Right cardiac atrium (tissue), 5 donors: ENCODE measurements at regions not wholly inside any gene's neighbourhood (a gene's known extent, or its start where the extent isn't known, plus 50 kb on each side); places are given as distances from the start of the nearest gene placed in this dataset.

ENCODE experiments used
- ATAC-seq, 2 donors: fragments of 200-7000 bp; cut with Tn5 transposase; one replicate each; pipeline versions ENCODE4 v1.8.0 to v1.9.1; 2020; ENCODE audit warnings: moderate library complexity in 2 of 2, mild to moderate bottlenecking in 1 of 2
- DNase-seq, 3 donors: peaks; one replicate each; pipeline ENCODE4 v3.0.0-alpha.2; 2020
- H3K27ac ChIP-seq: one replicate; pipeline ENCODE4 v1.5.1; 2013; ENCODE audit warnings: mild to moderate bottlenecking, low read length, control low read depth, moderate library complexity
- H3K27me3 ChIP-seq: one replicate; pipeline ENCODE4 v1.6.1; 2013; ENCODE audit not compliant: control insufficient read depth, insufficient read depth
- H3K4me1 ChIP-seq: one replicate; pipeline ENCODE4 v1.6.1; 2013; ENCODE audit warnings: low read length; ENCODE audit not compliant: control insufficient read depth, insufficient read depth
- H3K4me3 ChIP-seq: one replicate; pipeline ENCODE4 v1.5.1; 2013; ENCODE audit warnings: low read length, control low read depth
- H3K9me3 ChIP-seq: one replicate; pipeline ENCODE4 v1.6.1; 2013; ENCODE audit warnings: low read length; ENCODE audit not compliant: control insufficient read depth
- WGBS: extraction: QIAGEN DNeasy Blood & Tissue Kit; methylation state at CpG from one replicate; pipeline ENCODE4 v1.1.7; 2013; 5-methylcytosine and 5-hydroxymethylcytosine counted together
- intact Hi-C, 4 donors: fragments of 100-400 bp; cut with DNase I; formaldehyde crosslinking; loops; one replicate each; pipeline versions ENCODE4 v1.11.0 to v1.14.0; 2022 to 2023
- donor health status: healthy with polysubstance abuse.
- donor health status: DM: no; HTN: yes; CAD: no.
- donor health status: DM: no; HTN: no; CAD: no.
- donor health status: DM: no; HTN: yes; CAD: no; lungs with severe emphysema.
- donor health status: DM: yes; HTN: yes; CAD: no.

DNA sequence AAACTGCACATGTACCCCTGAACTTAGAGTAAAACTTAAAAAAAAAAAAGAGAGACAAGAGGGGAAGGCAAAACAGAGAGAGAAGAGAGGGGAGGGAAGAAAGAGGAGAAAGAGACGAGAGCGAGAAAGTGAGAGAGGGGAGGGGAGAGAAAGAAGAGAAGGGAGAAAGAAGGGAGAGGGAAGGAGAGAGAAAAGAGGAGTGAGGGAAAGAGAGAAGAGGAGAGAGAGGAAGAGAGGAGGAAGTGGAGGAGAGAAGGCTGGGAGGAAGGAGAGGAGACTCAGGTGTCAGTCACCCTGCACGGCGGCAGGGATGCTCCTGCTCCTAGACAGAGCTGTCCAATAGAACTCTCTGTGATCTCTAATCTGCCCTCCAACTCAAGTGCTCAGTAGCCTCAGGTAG lies 248.3 kb downstream of the MIAT start:
- Histone ChIP-seq H3K27me3 (no peaks in the 10 kb centered on the region), H3K4me3 (no peak overlapping the region), H3K9me3 (no peaks in the 10 kb centered on the region), H3K4me1 (no peaks in the 10 kb centered on the region), H3K27ac (no peak overlapping the region)
- no peak for DNase-seq
- no peak for ATAC-seq
- intact Hi-C loops: no loop called here
- WGBS: 68% methylated on average over 4 of the region's 4 CpGs

DNA sequence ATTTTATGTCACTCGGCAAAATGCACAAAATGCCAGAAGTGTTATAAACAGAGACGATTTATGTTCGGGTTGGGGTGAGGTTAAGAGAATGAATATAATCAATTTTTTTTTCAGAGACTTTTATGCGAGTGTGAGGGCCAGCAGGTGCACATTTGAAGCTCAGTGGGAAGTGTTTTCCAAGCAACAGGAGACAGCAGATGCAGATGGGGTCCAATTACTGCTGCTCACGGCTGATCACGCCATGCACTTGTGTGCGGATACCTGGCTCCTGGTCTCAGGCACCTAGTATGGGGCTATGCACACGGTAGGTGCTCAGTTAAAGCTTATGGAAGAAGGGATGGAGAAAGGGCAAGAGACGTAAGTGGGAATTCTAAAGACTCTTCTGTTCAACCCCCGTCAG lies 249.1 kb downstream of the MIAT start:
- Histone ChIP-seq H3K4me3 (no peak overlapping the region), H3K4me1 (no peaks in the 10 kb centered on the region), H3K27ac (no peak overlapping the region), H3K27me3 (no peaks in the 10 kb centered on the region), H3K9me3 (no peaks in the 10 kb centered on the region)
- whole genome bisulfite sequencing: 90% methylated on average over 10 of the region's 10 CpGs
- DNase-seq (no peak), ATAC-seq (no peak)
- intact Hi-C loops: no loop called here

- Histone ChIP-seq H3K27ac (no peak overlapping the region), H3K27me3 (no peaks in the 10 kb centered on the region), H3K9me3 (no peaks in the 10 kb centered on the region), H3K4me1 (no peaks in the 10 kb centered on the region), H3K4me3 (no peak overlapping the region)
- 97% methylated on average over 2 of the region's 2 CpGs for WGBS
- intact Hi-C loops: no loop called here
- no peak for ATAC-seq
- no peak for DNase-seq
Observed at GRCh38 chr22:26907366-26907765, 250.0 kb downstream of the MIAT start.

- no peaks in the 10 kb centered on the region for H3K4me1 ChIP-seq
- no peaks in the 10 kb centered on the region for H3K27me3 ChIP-seq
- H3K27ac ChIP-seq: no peak overlapping the region
- 54% methylated on average over 4 of the region's 4 CpGs for WGBS
- DNase-seq: no peak
- intact Hi-C loops: no loop called here
- no peaks in the 10 kb centered on the region for H3K9me3 ChIP-seq
- ATAC-seq: no peak
- no peak overlapping the region for H3K4me3 ChIP-seq
Observed at GRCh38 chr22:26910845-26911244, 253.5 kb downstream of the MIAT start.

- 47% methylated on average over 23 of the region's 23 CpGs for WGBS
- Histone ChIP-seq H3K27me3 (no peaks in the 10 kb centered on the region), H3K27ac (no peak overlapping the region), H3K4me3 (no peak overlapping the region), H3K9me3 (no peaks in the 10 kb centered on the region), H3K4me1 (no peaks in the 10 kb centered on the region)
- intact Hi-C loops: no loop called here
- ATAC-seq (no peak), DNase-seq (no peak)
Observed at GRCh38 chr22:26912655-26913345, 255.4 kb downstream of the MIAT start.

DNA sequence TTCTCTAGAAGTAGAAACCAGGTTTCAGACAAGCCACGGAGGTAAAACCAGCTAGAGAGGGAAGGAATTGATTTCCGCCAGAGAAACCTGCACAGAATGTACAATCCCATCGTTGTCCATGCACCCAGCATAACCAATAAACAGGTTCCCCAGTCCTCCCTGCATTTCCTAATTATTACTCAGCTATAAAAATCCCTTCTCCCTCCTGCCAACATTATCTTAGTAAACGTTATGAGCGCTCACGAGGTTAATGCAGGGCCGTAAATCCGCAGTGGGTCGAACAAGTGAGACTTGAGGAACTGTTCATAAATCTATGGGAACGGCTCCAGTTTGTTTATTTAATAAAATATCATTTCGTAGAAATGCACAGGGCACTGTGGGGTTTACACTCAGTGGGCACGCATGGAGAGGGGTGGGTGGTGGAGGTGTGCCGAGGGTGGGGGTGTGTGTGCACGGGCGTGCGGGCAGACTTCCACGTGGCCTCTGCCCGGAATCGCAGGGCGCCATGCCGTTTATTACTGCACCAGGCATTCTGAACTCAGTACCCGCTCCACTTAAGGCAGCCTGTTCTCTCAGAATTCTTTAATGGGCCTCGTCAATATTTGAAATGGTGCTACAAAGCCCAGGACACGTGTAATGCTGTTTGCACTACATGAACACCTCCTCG lies 257.3 kb downstream of the MIAT start:
- 88% methylated on average over 25 of the region's 25 CpGs for WGBS
- H3K27ac ChIP-seq: no peak overlapping the region
- no peak for DNase-seq
- H3K4me1 ChIP-seq: no peaks in the 10 kb centered on the region
- ATAC-seq: no peak
- no peak overlapping the region for H3K4me3 ChIP-seq
- no peaks in the 10 kb centered on the region for H3K27me3 ChIP-seq
- intact Hi-C loops: no loop called here
- no peaks in the 10 kb centered on the region for H3K9me3 ChIP-seq

- no peak overlapping the region for H3K4me3 ChIP-seq
- ATAC-seq (no peak), DNase-seq (no peak)
- H3K4me1 ChIP-seq: no peaks in the 10 kb centered on the region
- no peaks in the 10 kb centered on the region for H3K9me3 ChIP-seq
- WGBS: 82% methylated on average over 2 of the region's 2 CpGs
- no peak overlapping the region for H3K27ac ChIP-seq
- no peaks in the 10 kb centered on the region for H3K27me3 ChIP-seq
- intact Hi-C loops: no loop called here
Observed at GRCh38 chr22:26916236-26916635, 258.8 kb downstream of the MIAT start.

DNA sequence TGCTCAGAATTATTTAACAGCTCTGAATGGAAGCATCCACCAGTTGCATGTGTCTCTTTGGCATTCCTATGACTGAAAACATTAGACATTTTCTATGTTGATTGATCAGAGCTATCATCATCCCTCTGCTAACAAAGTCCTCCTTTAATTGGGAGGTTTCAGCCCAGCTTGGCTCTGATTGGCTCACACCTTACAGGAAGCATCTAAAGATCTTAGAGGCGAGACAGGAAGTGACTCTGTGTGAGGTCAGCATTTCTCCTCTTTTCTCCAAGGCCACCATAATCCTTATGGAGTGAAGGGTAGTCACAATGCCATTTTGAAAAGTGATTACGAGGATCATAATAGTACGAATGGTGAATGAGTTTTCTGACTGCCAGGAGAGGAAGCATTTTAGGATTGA lies 260.8 kb downstream of the MIAT start:
- no peaks in the 10 kb centered on the region for H3K27me3 ChIP-seq
- DNase-seq (no peak), ATAC-seq (no peak)
- 74% methylated on average over 3 of the region's 3 CpGs for WGBS
- H3K4me3 ChIP-seq: no peak overlapping the region
- intact Hi-C loops: no loop called here
- no peaks in the 10 kb centered on the region for H3K9me3 ChIP-seq
- H3K4me1 ChIP-seq: no peaks in the 10 kb centered on the region
- H3K27ac ChIP-seq: no peak overlapping the region

GRCh38 chr22:26921726-26922125 lies 264.3 kb downstream of the MIAT start:
- Histone ChIP-seq H3K27ac (no peak overlapping the region), H3K27me3 (no peaks in the 10 kb centered on the region), H3K9me3 (no peaks in the 10 kb centered on the region), H3K4me1 (no peaks in the 10 kb centered on the region), H3K4me3 (no peak overlapping the region)
- 58% methylated on average over 2 of the region's 2 CpGs for WGBS
- DNase-seq (no peak), ATAC-seq (no peak)
- intact Hi-C loops: no loop called here

DNA sequence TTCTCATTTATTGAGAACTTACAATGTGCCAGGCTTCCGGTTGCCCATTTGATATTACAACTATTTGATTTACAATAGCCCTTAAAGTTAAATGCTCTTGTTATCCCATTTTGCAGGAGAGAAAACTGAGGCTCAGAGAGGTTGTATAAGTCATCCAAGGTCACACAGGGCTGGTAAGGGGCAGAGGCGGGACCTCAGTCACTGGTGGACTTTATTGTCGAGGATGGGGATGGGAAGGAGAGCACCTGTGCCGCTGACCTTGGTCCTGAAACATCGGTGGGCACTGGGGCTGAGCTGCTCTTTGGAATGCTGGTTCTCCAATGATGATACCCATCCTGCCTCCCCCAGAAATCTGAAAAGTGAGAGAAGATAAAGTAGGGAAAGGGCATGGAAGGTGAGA lies 265.4 kb downstream of the MIAT start:
- no peak for ATAC-seq
- no peak for DNase-seq
- H3K9me3 ChIP-seq: no peaks in the 10 kb centered on the region
- intact Hi-C loops: no loop called here
- WGBS: 26% methylated on average over 5 of the region's 5 CpGs
- no peak overlapping the region for H3K27ac ChIP-seq
- H3K4me3 ChIP-seq: no peak overlapping the region
- no peaks in the 10 kb centered on the region for H3K27me3 ChIP-seq
- no peaks in the 10 kb centered on the region for H3K4me1 ChIP-seq

DNA sequence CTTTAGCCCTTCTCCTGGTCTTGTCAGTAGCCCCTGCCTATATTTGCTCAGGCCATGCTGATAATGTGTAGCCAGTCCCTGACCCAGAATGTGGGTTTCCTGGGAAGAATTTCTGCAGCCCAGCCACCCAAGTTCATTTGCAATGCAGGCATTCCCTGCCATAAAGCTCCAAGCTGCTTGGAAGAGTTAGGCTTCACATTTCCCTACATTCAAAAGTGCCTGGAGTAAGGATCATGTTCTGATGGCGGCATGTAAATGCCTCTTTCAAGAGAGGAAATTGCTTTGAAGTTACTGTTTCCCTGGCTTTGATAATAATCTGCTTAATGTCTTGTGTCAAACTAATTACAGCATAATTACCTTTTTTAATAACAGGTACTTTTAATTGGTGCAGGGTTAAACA lies 266.1 kb downstream of the MIAT start:
- WGBS: 66% methylated on average over 1 of the region's 1 CpG
- ATAC-seq: no peak
- H3K27me3 ChIP-seq: no peaks in the 10 kb centered on the region

DNA sequence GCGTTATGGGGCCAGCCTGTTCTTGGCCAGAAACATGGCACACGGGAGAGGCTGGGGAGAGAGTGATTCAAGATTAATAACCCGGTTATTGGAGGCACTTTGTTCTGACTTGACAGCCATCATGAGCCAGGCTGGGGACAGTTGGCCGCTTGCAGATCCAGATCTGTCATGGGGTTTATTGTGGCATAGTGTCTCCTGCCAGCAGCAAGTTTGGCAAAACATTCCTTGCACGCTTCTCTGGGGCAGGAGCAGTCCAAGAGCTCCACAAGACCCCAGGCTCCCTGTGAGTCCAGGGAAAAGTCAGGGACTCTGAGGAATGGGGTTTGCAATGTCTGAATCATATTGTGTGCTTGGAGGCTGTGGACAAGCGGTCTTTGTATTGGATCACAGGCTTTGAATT lies 270.4 kb downstream of the MIAT start:
- DNase-seq (no peak), ATAC-seq (no peak)
- H3K9me3 ChIP-seq: no peaks in the 10 kb centered on the region
- no peak overlapping the region for H3K27ac ChIP-seq
- no peaks in the 10 kb centered on the region for H3K27me3 ChIP-seq
- H3K4me3 ChIP-seq: no peak overlapping the region
- 69% methylated on average over 6 of the region's 6 CpGs for WGBS
- intact Hi-C loops: no loop called here
- H3K4me1 ChIP-seq: no peaks in the 10 kb centered on the region

More for the DNA sequence above, 266.1 kb downstream of the MIAT start:
- intact Hi-C loops: no loop called here
- no peak overlapping the region for H3K27ac ChIP-seq
- DNase-seq: no peak
- no peaks in the 10 kb centered on the region for H3K9me3 ChIP-seq
- no peaks in the 10 kb centered on the region for H3K4me1 ChIP-seq
- H3K4me3 ChIP-seq: no peak overlapping the region
